AG09319 (cell line): ENCODE measurements at regions not wholly inside any gene's neighbourhood (a gene's known extent, or its start where the extent isn't known, plus 50 kb on each side); places are given as distances from the start of the nearest gene placed in this dataset.

ENCODE experiments used
- DNase-seq: peaks from one replicate; pipeline ENCODE4 v3.0.0-alpha.2; 2010; ENCODE audit warnings: low read depth; ENCODE audit errors: extremely low read depth
- CTCF ChIP-seq: IDR thresholded peaks from 2 replicates; pipeline ENCODE4 v1.5.1; 2011; ENCODE audit warnings: low read depth, mild to moderate bottlenecking, inconsistent platforms, low read length, moderate library complexity

GRCh38 chr6:91634791-91635190 lies 1047.9 kb upstream of the MAP3K7 start:
- no peak for DNase-seq
- TF ChIP-seq CTCF = no peak

- DNase-seq = no peak
- TF ChIP-seq CTCF = no peak
Observed at GRCh38 chr6:91633374-91634111, 1046.7 kb upstream of the MAP3K7 start.

- no peak for DNase-seq
- TF ChIP-seq CTCF = no peak
Observed at GRCh38 chr6:91632308-91632707, 1045.4 kb upstream of the MAP3K7 start.

- TF ChIP-seq CTCF = no peak
- DNase-seq = no peak
Observed at GRCh38 chr6:91631227-91631626, 1044.4 kb upstream of the MAP3K7 start.

- TF ChIP-seq CTCF = no peak
- no peak for DNase-seq
Observed at GRCh38 chr6:91626911-91627310, 1040.0 kb upstream of the MAP3K7 start.

- DNase-seq = no peak
Observed at GRCh38 chr6:91613481-91613880, 1026.6 kb upstream of the MAP3K7 start.

GRCh38 chr6:91611190-91611589 lies 1024.3 kb upstream of the MAP3K7 start:
- DNase-seq = no peak
- TF ChIP-seq CTCF = no peak

More at GRCh38 chr6:91613481-91613880, 1026.6 kb upstream of the MAP3K7 start:
- TF ChIP-seq CTCF = no peak
